ENCODE measurements at regions not wholly inside any gene's neighbourhood (a gene's known extent, or its start where the extent isn't known, plus 50 kb on each side); places are given as distances from the start of the nearest gene placed in this dataset.
A peak's percentile ranks its signal among the peaks of the same experiment; 100 is the strongest.

GRCh38 chr20:19001177-19001576 lies 187.6 kb downstream of the SCP2D1 start:
- DNase-seq: no peak

GRCh38 chr20:19003366-19004336 lies 190.1 kb downstream of the SCP2D1 start:
- no peak for DNase-seq

- DNase-seq: no peak
These were observed 191.4 kb downstream of the SCP2D1 start for GRCh38 chr20:19004975-19005374.

- no peak for DNase-seq
These were observed 194.9 kb downstream of the SCP2D1 start for GRCh38 chr20:19008497-19008896.

- no peak for DNase-seq
These were observed 195.6 kb downstream of the SCP2D1 start for GRCh38 chr20:19009081-19009688.

GRCh38 chr20:19012676-19013075 lies 199.1 kb downstream of the SCP2D1 start:
- DNase-seq: peak; percentile 31

GRCh38 chr20:19013907-19014306 lies 198.5 kb upstream of the SLC24A3 start:
- no peak for DNase-seq

- DNase-seq: peak; percentile 57
These were observed 196.9 kb upstream of the SLC24A3 start for GRCh38 chr20:19015351-19016139.

- peak; percentile 25 for DNase-seq
These were observed 196.3 kb upstream of the SLC24A3 start for GRCh38 chr20:19016140-19016497.

- DNase-seq: peak; percentile 28
These were observed 195.2 kb upstream of the SLC24A3 start for GRCh38 chr20:19017104-19017690.

- peak; percentile 33 for DNase-seq
These were observed 193.6 kb upstream of the SLC24A3 start for GRCh38 chr20:19018881-19019280.

GRCh38 chr20:19019734-19020364 lies 192.6 kb upstream of the SLC24A3 start:
- DNase-seq: peak; percentile 15

- DNase-seq: peak; percentile 34
These were observed 190.9 kb upstream of the SLC24A3 start for GRCh38 chr20:19021406-19022117.

GRCh38 chr20:19022118-19022575 lies 190.3 kb upstream of the SLC24A3 start:
- no peak for DNase-seq

GRCh38 chr20:19022791-19023448 lies 189.5 kb upstream of the SLC24A3 start:
- no peak for DNase-seq

- DNase-seq: no peak
These were observed 188.0 kb upstream of the SLC24A3 start for GRCh38 chr20:19024296-19025035.

GRCh38 chr20:19025430-19026120 lies 186.9 kb upstream of the SLC24A3 start:
- DNase-seq: no peak

- DNase-seq: no peak
These were observed 186.1 kb upstream of the SLC24A3 start for GRCh38 chr20:19026121-19026878.

Measured in islet precursor cell (in vitro differentiated cells).